Hepatocyte (in vitro differentiated cells): ENCODE measurements at regions not wholly inside any gene's neighbourhood (a gene's known extent, or its start where the extent isn't known, plus 50 kb on each side); places are given as distances from the start of the nearest gene placed in this dataset.

Experiments
- DNase-seq: peaks from one replicate; pipeline ENCODE4 v3.0.0-alpha.2; 2016; ENCODE audit warnings: low spot score
- H2AFZ ChIP-seq: fragments of 200-600 bp; sonication (generic); 2 replicates; pipeline ENCODE4 v1.6.0; 2016; ENCODE audit warnings: antibody characterized with exemption, mild to moderate bottlenecking
- H3K27ac ChIP-seq: fragments of 200-600 bp; sonication (generic); 2 replicates; pipeline ENCODE4 v1.5.1; 2016; ENCODE audit warnings: mild to moderate bottlenecking
- H3K27me3 ChIP-seq: fragments of 200-600 bp; sonication (generic); 2 replicates; pipeline ENCODE4 v1.6.1; 2016
- H3K36me3 ChIP-seq: fragments of 200-600 bp; sonication (generic); replicated peaks from 2 replicates; pipeline ENCODE4 v1.5.1; 2016; ENCODE audit warnings: low read depth; ENCODE audit not compliant: insufficient read depth
- H3K4me1 ChIP-seq: fragments of 200-600 bp; sonication (generic); 2 replicates; pipeline ENCODE4 v1.5.1; 2016; ENCODE audit warnings: mild to moderate bottlenecking, moderate library complexity; ENCODE audit not compliant: insufficient read depth
- H3K4me2 ChIP-seq: fragments of 200-600 bp; sonication (generic); 2 replicates; pipeline ENCODE4 v1.6.0; 2016
- H3K4me3 ChIP-seq: fragments of 200-600 bp; sonication (generic); 2 replicates; pipeline ENCODE4 v1.5.1; 2016; ENCODE audit warnings: mild to moderate bottlenecking
- H3K79me2 ChIP-seq: fragments of 200-600 bp; sonication (generic); 2 replicates; pipeline ENCODE4 v1.6.0; 2017; ENCODE audit warnings: mild to moderate bottlenecking
- H3K9me2 ChIP-seq: fragments of 200-600 bp; sonication (generic); replicated peaks from 2 replicates; pipeline ENCODE4 v1.6.0; 2017; ENCODE audit warnings: mild to moderate bottlenecking; ENCODE audit not compliant: insufficient read depth
- H3K9me3 ChIP-seq: fragments of 200-600 bp; sonication (generic); 2 replicates; pipeline ENCODE4 v1.5.1; 2016; ENCODE audit warnings: low read depth, mild to moderate bottlenecking
- H4K20me1 ChIP-seq: fragments of 200-600 bp; sonication (generic); 2 replicates; pipeline ENCODE4 v1.6.0; 2016; ENCODE audit warnings: mild to moderate bottlenecking; ENCODE audit not compliant: insufficient read depth, poor library complexity, severe bottlenecking
- EZH2 ChIP-seq: fragments of 200-600 bp; sonication (generic); IDR thresholded peaks from 2 replicates; pipeline ENCODE4 v1.6.1; 2016; ENCODE audit warnings: antibody characterized with exemption, mild to moderate bottlenecking, borderline replicate concordance
- EZH2phosphoT487 ChIP-seq: fragments of 200-600 bp; sonication (generic); IDR thresholded peaks from one replicate; pipeline ENCODE4 v1.6.1; 2018; ENCODE audit warnings: antibody characterized with exemption, mild to moderate bottlenecking, low read depth, moderate library complexity; ENCODE audit not compliant: unreplicated experiment, severe bottlenecking
- WGBS: methylation state at CpG from one replicate; pipeline ENCODE4 v1.1.6; 2016; ENCODE audit warnings: low lambda C conversion rate; ENCODE audit errors: missing lambda C conversion rate; 5-methylcytosine and 5-hydroxymethylcytosine counted together
- TF ChIP-seq, protein P1 (sequence below): fragments of 200-600 bp; sonication (generic); IDR thresholded peaks from 2 replicates; pipeline ENCODE4 v1.5.1; 2016; ENCODE audit warnings: antibody characterized with exemption, mild to moderate bottlenecking; ENCODE audit not compliant: poor library complexity

DNA sequence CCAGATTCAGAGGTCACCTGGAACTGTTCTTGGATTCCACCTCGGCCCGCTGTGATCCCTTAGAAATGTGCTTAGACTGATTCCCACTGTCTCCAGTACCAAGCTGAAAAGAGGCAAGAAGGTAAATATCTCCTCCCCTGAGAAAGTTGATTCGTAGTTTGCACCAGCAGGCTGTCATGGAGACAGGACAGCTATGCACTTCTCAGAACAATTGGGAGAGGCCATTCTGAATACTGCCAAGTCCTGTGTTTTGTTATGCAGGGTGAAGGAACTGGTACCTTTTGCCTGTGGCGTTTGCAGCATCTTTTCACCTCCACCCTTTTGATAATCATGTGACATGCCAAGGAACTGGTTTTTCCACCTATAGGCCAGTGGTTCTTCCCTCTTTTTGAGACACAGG lies 58.2 kb upstream of the RNGTT start:
- DNase-seq: peak; percentile 21
- 50% methylated on average over 4 of the region's 4 CpGs for WGBS
- H3K4me2 ChIP-seq: no peak overlapping the region
- peaks cover 16% of the 10 kb centered on the region for H3K4me1 ChIP-seq
- H3K9me2 ChIP-seq: no peaks in the 10 kb centered on the region
- no peaks in the 10 kb centered on the region for H3K79me2 ChIP-seq
- H3K4me3 ChIP-seq: no peak overlapping the region
- TF ChIP-seq EZH2phosphoT487 (no peak), EZH2 (no peak)
- TF ChIP-seq, protein P1, sequence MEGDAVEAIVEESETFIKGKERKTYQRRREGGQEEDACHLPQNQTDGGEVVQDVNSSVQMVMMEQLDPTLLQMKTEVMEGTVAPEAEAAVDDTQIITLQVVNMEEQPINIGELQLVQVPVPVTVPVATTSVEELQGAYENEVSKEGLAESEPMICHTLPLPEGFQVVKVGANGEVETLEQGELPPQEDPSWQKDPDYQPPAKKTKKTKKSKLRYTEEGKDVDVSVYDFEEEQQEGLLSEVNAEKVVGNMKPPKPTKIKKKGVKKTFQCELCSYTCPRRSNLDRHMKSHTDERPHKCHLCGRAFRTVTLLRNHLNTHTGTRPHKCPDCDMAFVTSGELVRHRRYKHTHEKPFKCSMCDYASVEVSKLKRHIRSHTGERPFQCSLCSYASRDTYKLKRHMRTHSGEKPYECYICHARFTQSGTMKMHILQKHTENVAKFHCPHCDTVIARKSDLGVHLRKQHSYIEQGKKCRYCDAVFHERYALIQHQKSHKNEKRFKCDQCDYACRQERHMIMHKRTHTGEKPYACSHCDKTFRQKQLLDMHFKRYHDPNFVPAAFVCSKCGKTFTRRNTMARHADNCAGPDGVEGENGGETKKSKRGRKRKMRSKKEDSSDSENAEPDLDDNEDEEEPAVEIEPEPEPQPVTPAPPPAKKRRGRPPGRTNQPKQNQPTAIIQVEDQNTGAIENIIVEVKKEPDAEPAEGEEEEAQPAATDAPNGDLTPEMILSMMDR: no peak
- no peaks in the 10 kb centered on the region for H3K9me3 ChIP-seq
- H3K27me3 ChIP-seq: no peaks in the 10 kb centered on the region
- H4K20me1 ChIP-seq: no peaks in the 10 kb centered on the region
- H3K36me3 ChIP-seq: no peaks in the 10 kb centered on the region
- no peak overlapping the region for H3K27ac ChIP-seq
- H2AFZ ChIP-seq: no peak overlapping the region

DNA sequence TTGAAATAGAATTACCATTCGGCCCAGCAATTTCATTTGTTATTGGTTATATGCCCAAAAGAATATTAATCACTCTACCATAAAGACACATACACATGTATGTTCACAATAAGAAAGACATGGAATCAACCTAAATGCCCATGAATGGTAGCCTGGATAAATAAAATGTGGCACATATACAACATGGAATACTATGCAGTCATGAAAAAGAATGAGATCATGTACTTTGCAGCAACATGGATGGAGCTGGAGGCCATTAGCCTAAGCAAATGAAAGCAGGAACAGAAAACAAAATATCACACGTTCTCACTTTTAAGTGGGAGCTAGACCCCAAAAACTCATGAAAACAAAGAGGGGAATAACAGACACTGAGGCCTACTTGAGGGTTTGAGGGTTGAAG lies 52.6 kb upstream of the RNGTT start:
- Histone ChIP-seq H3K36me3 (no peaks in the 10 kb centered on the region), H3K27me3 (no peaks in the 10 kb centered on the region), H3K27ac (no peak overlapping the region), H3K9me2 (no peaks in the 10 kb centered on the region), H3K4me2 (no peak overlapping the region), H4K20me1 (no peaks in the 10 kb centered on the region), H3K79me2 (no peaks in the 10 kb centered on the region), H2AFZ (no peak overlapping the region), H3K9me3 (no peaks in the 10 kb centered on the region), H3K4me1 (no peaks in the 10 kb centered on the region), H3K4me3 (no peak overlapping the region)
- 95% methylated on average over 2 of the region's 2 CpGs for WGBS
- DNase-seq: no peak
- TF ChIP-seq EZH2phosphoT487 (no peak), EZH2 (no peak)
- TF ChIP-seq, protein P1: no peak

DNA sequence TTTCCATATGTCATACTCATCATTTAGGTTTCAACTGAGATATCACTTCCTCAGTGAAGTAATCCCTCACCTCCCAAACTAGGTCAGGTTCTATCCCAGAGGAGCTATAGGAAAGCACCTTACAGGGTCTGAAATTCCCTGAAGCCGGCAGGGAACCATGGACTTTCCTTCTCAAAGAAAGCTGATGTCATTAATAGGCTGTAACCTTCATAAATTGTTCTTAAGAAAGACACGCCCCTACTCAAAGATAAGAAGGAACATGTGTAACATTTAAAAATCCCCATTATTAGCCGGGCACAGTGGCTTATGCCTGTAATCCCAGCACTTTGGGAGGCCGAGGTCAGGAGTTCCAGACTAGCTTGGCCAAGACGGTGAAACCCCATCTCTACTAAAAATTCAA lies 50.0 kb upstream of the RNGTT start:
- peak overlapping the region; percentile 46 for H3K27ac ChIP-seq
- WGBS: 66% methylated on average over 5 of the region's 5 CpGs

More for the DNA sequence above, 50.0 kb upstream of the RNGTT start:
- Histone ChIP-seq H2AFZ (no peak overlapping the region), H3K4me2 (no peak overlapping the region), H3K27me3 (no peaks in the 10 kb centered on the region), H3K4me3 (no peak overlapping the region), H3K36me3 (no peaks in the 10 kb centered on the region), H3K79me2 (no peaks in the 10 kb centered on the region), H3K9me3 (no peaks in the 10 kb centered on the region), H3K9me2 (no peaks in the 10 kb centered on the region), H4K20me1 (no peaks in the 10 kb centered on the region), H3K4me1 (peaks cover 3% of the 10 kb centered on the region)
- TF ChIP-seq, protein P1: no peak
- TF ChIP-seq EZH2 (no peak), EZH2phosphoT487 (no peak)
- DNase-seq: no peak
